ENCODE measurements at regions not wholly inside any gene's neighbourhood (a gene's known extent, or its start where the extent isn't known, plus 50 kb on each side); places are given as distances from the start of the nearest gene placed in this dataset.
"Not testable (repeated sequence)": the region's sequence is repeated elsewhere in the genome, so short reads cannot be mapped to it uniquely, and the experiment has no call there.

DNA sequence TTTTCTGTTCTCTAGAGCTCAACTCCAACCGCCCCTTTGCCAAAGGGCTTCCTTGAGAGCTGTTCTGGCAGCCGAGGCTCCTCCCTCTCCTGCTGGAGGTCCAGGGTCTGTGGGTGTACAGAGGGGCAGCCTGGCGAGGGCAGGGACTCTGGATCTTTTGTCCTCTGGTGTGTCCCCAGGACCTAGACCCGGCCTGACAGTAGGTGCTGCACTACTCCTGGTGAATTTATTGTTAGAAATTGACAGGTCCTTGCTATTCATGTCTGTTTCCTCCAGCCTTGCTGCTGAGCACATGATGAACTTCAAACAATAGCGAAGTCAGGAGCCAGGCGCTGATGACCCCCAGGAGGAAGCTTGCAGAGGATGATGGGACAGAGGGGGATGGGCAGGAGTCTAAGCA lies 234.7 kb upstream of the SULF2 start:
- Histone ChIP-seq H3K9ac (ENCODE audit: low read length) (no peak overlapping the region), H2BK120ac (ENCODE audit: insufficient read depth, low read length, poor library complexity) (no peak overlapping the region), H4K8ac (ENCODE audit: low read depth, low read length) (no peak overlapping the region), H3K4ac (ENCODE audit: low read depth, low read length) (no peak overlapping the region), H3K79me2 (ENCODE audit: control insufficient read depth, insufficient read depth, low read length, poor library complexity) (no peaks in the 10 kb centered on the region), H2BK12ac (ENCODE audit: low read length) (no peak overlapping the region), H3K9me3 (ENCODE audit: insufficient read depth, low read depth, low read length) (no peaks in the 10 kb centered on the region), H2AK5ac (ENCODE audit: low read length) (no peak overlapping the region), H4K91ac (ENCODE audit: low read depth, low read length) (no peak overlapping the region), H3K27ac (ENCODE audit: low read depth, low read length) (no peak overlapping the region), H4K12ac (ENCODE audit: low read depth, low read length) (no peak overlapping the region), H3K14ac (ENCODE audit: low read length) (no peak overlapping the region), H2AFZ (ENCODE audit: insufficient read depth, low read length, poor library complexity) (no peak overlapping the region), H3K4me1 (ENCODE audit: control insufficient read depth in 1 of 2, insufficient read depth in 2 of 2, low read length in 2 of 2) (peaks cover 0 to 4% of the 10 kb centered on the region in 2 experiments), H3K36me3 (ENCODE audit: control insufficient read depth in 1 of 2, insufficient read depth in 2 of 2, low read length in 2 of 2) (no peaks in the 10 kb centered on the region), H3K23ac (ENCODE audit: low read length) (no peak overlapping the region), H3K4me2 (ENCODE audit: low read length) (no peak overlapping the region), H2BK5ac (ENCODE audit: low read depth, low read length, poor library complexity) (no peak overlapping the region), H3K79me1 (ENCODE audit: low read length) (no peaks in the 10 kb centered on the region), H3K27me3 (ENCODE audit: insufficient read depth, low read length) (no peaks in the 10 kb centered on the region), H3K4me3 (ENCODE audit: low read depth, low read length) (no peak overlapping the region), H3K18ac (ENCODE audit: low read length) (no peak overlapping the region)
- no CpG with 5 or more reads among the region's 6 CpGs for WGBS (ENCODE audit: extremely low coverage, insufficient coverage, insufficient read length)
- no peak for DNase-seq

DNA sequence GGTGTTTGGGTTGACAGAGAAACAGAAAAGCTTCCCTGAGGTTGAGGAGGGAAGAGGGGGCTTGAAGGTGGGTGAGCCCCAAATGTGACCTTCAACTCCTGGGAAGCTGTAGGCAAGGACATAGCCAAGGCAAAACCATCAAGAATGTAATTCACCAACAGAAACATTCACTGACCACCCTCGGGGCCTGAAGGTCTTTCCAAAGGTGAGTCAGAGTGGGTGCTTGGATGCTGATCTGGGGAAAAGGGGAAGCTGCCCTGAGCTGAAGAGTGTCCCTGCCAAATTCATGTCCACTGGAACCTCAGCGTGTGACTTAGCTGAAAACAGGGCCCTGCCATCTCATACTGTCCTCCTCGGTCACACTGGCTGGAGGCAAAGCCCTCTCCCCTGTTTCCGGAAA lies 234.2 kb upstream of the SULF2 start:
- Histone ChIP-seq H2BK12ac (ENCODE audit: low read length) (no peak overlapping the region), H3K36me3 (ENCODE audit: control insufficient read depth in 1 of 2, insufficient read depth in 2 of 2, low read length in 2 of 2) (no peaks in the 10 kb centered on the region), H3K27me3 (ENCODE audit: insufficient read depth, low read length) (no peaks in the 10 kb centered on the region), H3K4me1 (ENCODE audit: control insufficient read depth in 1 of 2, insufficient read depth in 2 of 2, low read length in 2 of 2) (peaks cover 0 to 4% of the 10 kb centered on the region in 2 experiments), H2BK5ac (ENCODE audit: low read depth, low read length, poor library complexity) (no peak overlapping the region), H2AK5ac (ENCODE audit: low read length) (no peak overlapping the region), H4K12ac (ENCODE audit: low read depth, low read length) (no peak overlapping the region), H2BK120ac (ENCODE audit: insufficient read depth, low read length, poor library complexity) (no peak overlapping the region), H3K79me2 (ENCODE audit: control insufficient read depth, insufficient read depth, low read length, poor library complexity) (no peaks in the 10 kb centered on the region), H3K4me3 (ENCODE audit: low read depth, low read length) (no peak overlapping the region), H3K23ac (ENCODE audit: low read length) (no peak overlapping the region), H3K18ac (ENCODE audit: low read length) (no peak overlapping the region), H3K4ac (ENCODE audit: low read depth, low read length) (no peak overlapping the region), H3K14ac (ENCODE audit: low read length) (no peak overlapping the region), H3K9ac (ENCODE audit: low read length) (no peak overlapping the region), H3K9me3 (ENCODE audit: insufficient read depth, low read depth, low read length) (no peaks in the 10 kb centered on the region), H3K79me1 (ENCODE audit: low read length) (no peaks in the 10 kb centered on the region), H2AFZ (ENCODE audit: insufficient read depth, low read length, poor library complexity) (no peak overlapping the region), H4K8ac (ENCODE audit: low read depth, low read length) (no peak overlapping the region), H3K4me2 (ENCODE audit: low read length) (no peak overlapping the region), H4K91ac (ENCODE audit: low read depth, low read length) (no peak overlapping the region), H3K27ac (ENCODE audit: low read depth, low read length) (no peak overlapping the region)
- peak; percentile 12 to 20 for DNase-seq
- no CpG with 5 or more reads among the region's 4 CpGs for WGBS (ENCODE audit: extremely low coverage, insufficient coverage, insufficient read length)

DNA sequence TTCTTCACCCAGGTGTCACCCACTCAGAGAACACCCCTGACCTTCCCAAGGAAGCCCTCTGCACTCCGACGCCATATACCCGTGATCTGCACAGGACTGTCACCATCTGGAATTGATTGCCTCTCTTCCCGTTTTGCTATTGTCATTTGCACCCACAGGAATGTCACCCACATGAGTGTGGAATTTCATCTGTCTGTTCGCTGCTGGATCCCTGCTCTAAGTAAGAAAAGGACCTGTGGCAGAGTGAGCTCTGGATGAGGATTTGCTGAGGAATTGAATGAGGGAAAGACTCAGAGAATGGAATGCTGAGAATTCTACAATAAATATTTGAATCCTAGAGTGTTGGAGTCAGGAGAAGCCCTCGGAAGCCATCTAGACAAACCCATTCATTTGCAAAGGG lies 233.6 kb upstream of the SULF2 start:
- H3K27me3 ChIP-seq (ENCODE audit: insufficient read depth, low read length); H2AK5ac ChIP-seq (ENCODE audit: low read length); H2BK120ac ChIP-seq (ENCODE audit: insufficient read depth, low read length, poor library complexity); H2BK5ac ChIP-seq (ENCODE audit: low read depth, low read length, poor library complexity); H3K79me2 ChIP-seq (ENCODE audit: control insufficient read depth, insufficient read depth, low read length, poor library complexity); H2BK12ac ChIP-seq (ENCODE audit: low read length); H3K27ac ChIP-seq (ENCODE audit: low read depth, low read length); H3K9ac ChIP-seq (ENCODE audit: low read length); H3K18ac ChIP-seq (ENCODE audit: low read length); H4K12ac ChIP-seq (ENCODE audit: low read depth, low read length); H3K4me1 ChIP-seq (ENCODE audit: control insufficient read depth in 1 of 2, insufficient read depth in 2 of 2, low read length in 2 of 2); H3K4me2 ChIP-seq (ENCODE audit: low read length); H2AFZ ChIP-seq (ENCODE audit: insufficient read depth, low read length, poor library complexity); H4K8ac ChIP-seq (ENCODE audit: low read depth, low read length); H3K14ac ChIP-seq (ENCODE audit: low read length); H4K91ac ChIP-seq (ENCODE audit: low read depth, low read length); H3K4me3 ChIP-seq (ENCODE audit: low read depth, low read length); H3K36me3 ChIP-seq (ENCODE audit: control insufficient read depth in 1 of 2, insufficient read depth in 2 of 2, low read length in 2 of 2); H3K79me1 ChIP-seq (ENCODE audit: low read length); H3K23ac ChIP-seq (ENCODE audit: low read length); H3K4ac ChIP-seq (ENCODE audit: low read depth, low read length); H3K9me3 ChIP-seq (ENCODE audit: insufficient read depth, low read depth, low read length): not testable (repeated sequence)
- WGBS (ENCODE audit: extremely low coverage, insufficient coverage, insufficient read length), result no CpG with 5 or more reads among the region's 6 CpGs
- peak in 1 of 2 donors; percentile 34 for DNase-seq

DNA sequence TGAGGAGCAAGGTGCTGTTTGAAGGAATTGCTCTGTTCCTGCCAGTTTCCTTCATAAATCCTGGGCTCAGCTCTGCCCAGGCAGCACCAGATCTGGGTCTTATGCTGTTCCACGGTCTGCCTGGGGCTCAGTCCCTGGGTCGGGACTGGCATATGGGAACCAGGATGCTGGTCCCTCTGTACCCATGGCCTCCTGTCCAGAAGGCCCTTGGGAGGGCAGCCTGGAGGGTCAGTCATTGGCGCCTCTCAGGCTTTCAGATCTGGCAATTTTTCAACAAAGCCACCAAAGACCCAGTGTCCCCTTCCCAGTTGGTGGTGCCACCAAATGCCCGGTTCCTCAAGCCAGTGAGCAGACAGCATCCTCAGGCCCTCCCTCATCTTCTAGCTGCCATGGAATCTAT lies 232.7 kb upstream of the SULF2 start:
- Histone ChIP-seq H2AFZ (ENCODE audit: insufficient read depth, low read length, poor library complexity) (no peak overlapping the region), H2BK120ac (ENCODE audit: insufficient read depth, low read length, poor library complexity) (no peak overlapping the region), H4K91ac (ENCODE audit: low read depth, low read length) (no peak overlapping the region), H3K23ac (ENCODE audit: low read length) (no peak overlapping the region), H3K4ac (ENCODE audit: low read depth, low read length) (no peak overlapping the region), H3K4me3 (ENCODE audit: low read depth, low read length) (no peak overlapping the region), H3K79me2 (ENCODE audit: control insufficient read depth, insufficient read depth, low read length, poor library complexity) (no peaks in the 10 kb centered on the region), H3K27ac (ENCODE audit: low read depth, low read length) (no peak overlapping the region), H4K8ac (ENCODE audit: low read depth, low read length) (no peak overlapping the region), H3K4me1 (ENCODE audit: control insufficient read depth in 1 of 2, insufficient read depth in 2 of 2, low read length in 2 of 2) (peaks cover 0 to 4% of the 10 kb centered on the region in 2 experiments), H3K9ac (ENCODE audit: low read length) (no peak overlapping the region), H3K9me3 (ENCODE audit: insufficient read depth, low read depth, low read length) (no peaks in the 10 kb centered on the region), H3K27me3 (ENCODE audit: insufficient read depth, low read length) (peaks cover 2% of the 10 kb centered on the region), H2BK12ac (ENCODE audit: low read length) (no peak overlapping the region), H4K12ac (ENCODE audit: low read depth, low read length) (no peak overlapping the region), H3K14ac (ENCODE audit: low read length) (no peak overlapping the region), H3K18ac (ENCODE audit: low read length) (no peak overlapping the region), H3K4me2 (ENCODE audit: low read length) (no peak overlapping the region), H3K36me3 (ENCODE audit: control insufficient read depth in 1 of 2, insufficient read depth in 2 of 2, low read length in 2 of 2) (no peaks in the 10 kb centered on the region), H2BK5ac (ENCODE audit: low read depth, low read length, poor library complexity) (no peak overlapping the region), H3K79me1 (ENCODE audit: low read length) (no peaks in the 10 kb centered on the region), H2AK5ac (ENCODE audit: low read length) (no peak overlapping the region)
- WGBS (ENCODE audit: extremely low coverage, insufficient coverage, insufficient read length), result no CpG with 5 or more reads among the region's 4 CpGs
- DNase-seq, result no peak
